SK-N-SH treated with all-trans-retinoic acid at 6 μM for 48 hours (cell line): ENCODE measurements at regions not wholly inside any gene's neighbourhood (a gene's known extent, or its start where the extent isn't known, plus 50 kb on each side); places are given as distances from the start of the nearest gene placed in this dataset.

Experiments
- ARNTL ChIP-seq: fragments of 450-650 bp; formaldehyde crosslinking; IDR thresholded peaks from 2 replicates; pipeline ENCODE4 v1.5.0; 2020; ENCODE audit warnings: low read depth, mild to moderate bottlenecking, moderate library complexity, borderline replicate concordance
- ESRRG ChIP-seq: fragments of 250-450 bp; sonication (Bioruptor Pico); IDR thresholded peaks from 2 replicates; pipeline ENCODE4 v1.6.1; 2021; ENCODE audit warnings: mild to moderate bottlenecking
- ISL1 ChIP-seq: fragments of 250-450 bp; sonication (Bioruptor Pico); IDR thresholded peaks from 2 replicates; pipeline ENCODE4 v2.1.2; 2022; ENCODE audit warnings: mild to moderate bottlenecking, moderate library complexity
- OSR1 ChIP-seq: fragments of 250-450 bp; sonication (Bioruptor Pico); IDR thresholded peaks from 2 replicates; pipeline ENCODE4 v1.8.0; 2022; ENCODE audit warnings: moderate library complexity, mild to moderate bottlenecking, inconsistent platforms
- PATZ1 ChIP-seq: fragments of 250-450 bp; sonication (Bioruptor Pico); IDR thresholded peaks from 2 replicates; pipeline ENCODE4 v1.8.0; 2020; ENCODE audit warnings: mild to moderate bottlenecking, moderate library complexity, borderline replicate concordance
- PPARA ChIP-seq: fragments of 250-450 bp; sonication (Bioruptor Pico); IDR thresholded peaks from 2 replicates; pipeline ENCODE4 v1.5.0; 2020; ENCODE audit warnings: mild to moderate bottlenecking, borderline replicate concordance
- RARB ChIP-seq: fragments of 250-450 bp; sonication (Bioruptor Pico); IDR thresholded peaks from 2 replicates; pipeline ENCODE4 v1.8.0; 2021; ENCODE audit warnings: mild to moderate bottlenecking, moderate library complexity
- TCF4 ChIP-seq: fragments of 250-450 bp; sonication (Bioruptor Pico); IDR thresholded peaks from 2 replicates; pipeline ENCODE4 v1.8.0; 2021; ENCODE audit warnings: mild to moderate bottlenecking, moderate library complexity, borderline replicate concordance
- TOX ChIP-seq: fragments of 250-450 bp; sonication (Bioruptor Pico); IDR thresholded peaks from 2 replicates; pipeline ENCODE4 v1.8.0; 2021; ENCODE audit warnings: mild to moderate bottlenecking, moderate library complexity, borderline replicate concordance
- TSHZ2 ChIP-seq: fragments of 250-450 bp; sonication (Bioruptor Pico); IDR thresholded peaks from 2 replicates; pipeline ENCODE4 v1.5.0; 2020; ENCODE audit warnings: mild to moderate bottlenecking, moderate library complexity
- ZFP3 ChIP-seq: fragments of 250-450 bp; sonication (Bioruptor Pico); IDR thresholded peaks from 2 replicates; pipeline ENCODE4 v1.5.0; 2020; ENCODE audit warnings: mild to moderate bottlenecking, moderate library complexity
- ZFP30 ChIP-seq: fragments of 450-650 bp; formaldehyde crosslinking; IDR thresholded peaks from 2 replicates; pipeline ENCODE4 v1.5.0; 2022; ENCODE audit warnings: mild to moderate bottlenecking, moderate library complexity
- ZNF70 ChIP-seq: fragments of 450-650 bp; formaldehyde crosslinking; IDR thresholded peaks from 2 replicates; pipeline ENCODE4 v1.5.0; 2020; ENCODE audit warnings: mild to moderate bottlenecking, moderate library complexity

GRCh38 chr3:95725770-95726169 is 1088.6 kb upstream of the EPHA6 start:
- TF ChIP-seq PPARA (no peak), ZFP30 (CRISPR knock-in tag) (no peak), ZNF70 (no peak), RARB (CRISPR knock-in tag) (no peak), TSHZ2 (no peak), ARNTL (CRISPR knock-in tag) (no peak), TCF4 (CRISPR knock-in tag) (no peak), PATZ1 (CRISPR knock-in tag) (no peak), ZFP3 (CRISPR knock-in tag) (no peak), OSR1 (no peak), ESRRG (no peak), ISL1 (CRISPR knock-in tag) (no peak), TOX (CRISPR knock-in tag) (no peak)
